Bronchial epithelial cell (primary cell): ENCODE measurements at regions not wholly inside any gene's neighbourhood (a gene's known extent, or its start where the extent isn't known, plus 50 kb on each side); places are given as distances from the start of the nearest gene placed in this dataset.

Source experiments
- DNase-seq: peaks from one replicate; pipeline ENCODE4 v3.0.0-alpha.2; 2010; ENCODE audit warnings: low read depth
- FAIRE-seq: peaks from 2 replicates; lab custom pipeline; 2011; peaks lifted over from hg19 to GRCh38; lab: Jason Lieb, UNC
- H3K27me3 ChIP-seq: 2 replicates; pipeline ENCODE4 v1.5.1; 2011; ENCODE audit warnings: low read length; ENCODE audit not compliant: control insufficient read depth, insufficient read depth
- H3K36me3 ChIP-seq: 2 replicates; pipeline ENCODE4 v1.5.1; 2011; ENCODE audit warnings: low read length; ENCODE audit not compliant: control insufficient read depth, insufficient read depth
- H3K4me3 ChIP-seq: 2 replicates; pipeline ENCODE4 v1.5.1; 2011; ENCODE audit warnings: mild to moderate bottlenecking, low read depth, low read length, control low read depth
- CTCF ChIP-seq: IDR thresholded peaks from 2 replicates; pipeline ENCODE4 v1.5.1; 2011; ENCODE audit warnings: mild to moderate bottlenecking, moderate library complexity, low read length, control low read depth, inconsistent platforms; ENCODE audit not compliant: insufficient read depth, severe bottlenecking

GRCh38 chr3:72237679-72238009 lies 452.7 kb upstream of the PROK2 start:
- DNase-seq (no peak), FAIRE-seq (no peak)
- no peaks in the 10 kb centered on the region for H3K36me3 ChIP-seq

GRCh38 chr3:72234391-72234790 lies 449.4 kb upstream of the PROK2 start:
- DNase-seq (peak; percentile 10), FAIRE-seq (peak; percentile 18)
- Histone ChIP-seq H3K27me3 (peaks cover 1% of the 10 kb centered on the region), H3K4me3 (no peak overlapping the region), H3K36me3 (no peaks in the 10 kb centered on the region)
- TF ChIP-seq CTCF, result no peak

More at GRCh38 chr3:72237679-72238009, 452.7 kb upstream of the PROK2 start:
- no peak overlapping the region for H3K4me3 ChIP-seq
- TF ChIP-seq CTCF, result no peak
- H3K27me3 ChIP-seq, result no peaks in the 10 kb centered on the region

- TF ChIP-seq CTCF, result no peak
- peaks cover 4% of the 10 kb centered on the region for H3K27me3 ChIP-seq
- FAIRE-seq (no peak), DNase-seq (no peak)
- H3K36me3 ChIP-seq, result no peaks in the 10 kb centered on the region
- no peak overlapping the region for H3K4me3 ChIP-seq
Measured at GRCh38 chr3:72233571-72233970, 448.6 kb upstream of the PROK2 start.

- no peak for DNase-seq
- Histone ChIP-seq H3K27me3 (peaks cover 7% of the 10 kb centered on the region), H3K4me3 (no peak overlapping the region), H3K36me3 (no peaks in the 10 kb centered on the region)
- TF ChIP-seq CTCF, result no peak
- FAIRE-seq, result no peak
Measured at GRCh38 chr3:72232777-72233176, 447.8 kb upstream of the PROK2 start.

- Histone ChIP-seq H3K36me3 (no peaks in the 10 kb centered on the region), H3K4me3 (no peak overlapping the region), H3K27me3 (peaks cover 7% of the 10 kb centered on the region)
- DNase-seq (no peak), FAIRE-seq (no peak)
- no peak for TF ChIP-seq CTCF
Measured at GRCh38 chr3:72232331-72232730, 447.4 kb upstream of the PROK2 start.

GRCh38 chr3:72231439-72232196 lies 446.7 kb upstream of the PROK2 start:
- no peak for DNase-seq
- no peak for TF ChIP-seq CTCF
- Histone ChIP-seq H3K4me3 (no peak overlapping the region), H3K27me3 (peaks cover 7% of the 10 kb centered on the region), H3K36me3 (no peaks in the 10 kb centered on the region)
- FAIRE-seq, result no peak
